OCI-LY7 (cell line): ENCODE measurements at regions not wholly inside any gene's neighbourhood (a gene's known extent, or its start where the extent isn't known, plus 50 kb on each side); places are given as distances from the start of the nearest gene placed in this dataset.

Experiments used
- EZH2phosphoT487 ChIP-seq: fragments of 200-600 bp; sonication (generic); IDR thresholded peaks from 2 replicates; pipeline ENCODE4 v1.6.1; 2018; ENCODE audit warnings: low read depth, borderline replicate concordance, mild to moderate bottlenecking, mixed run types, antibody characterized with exemption, low read length, moderate library complexity, mixed read lengths
- TF ChIP-seq, protein P1 (sequence below): fragments of 200-600 bp; sonication (generic); conservative IDR thresholded peaks from 2 replicates; pipeline ENCODE4 v1.5.1; 2014; ENCODE audit warnings: mild to moderate bottlenecking, antibody characterized with exemption, low read length, moderate library complexity, mixed read lengths

DNA sequence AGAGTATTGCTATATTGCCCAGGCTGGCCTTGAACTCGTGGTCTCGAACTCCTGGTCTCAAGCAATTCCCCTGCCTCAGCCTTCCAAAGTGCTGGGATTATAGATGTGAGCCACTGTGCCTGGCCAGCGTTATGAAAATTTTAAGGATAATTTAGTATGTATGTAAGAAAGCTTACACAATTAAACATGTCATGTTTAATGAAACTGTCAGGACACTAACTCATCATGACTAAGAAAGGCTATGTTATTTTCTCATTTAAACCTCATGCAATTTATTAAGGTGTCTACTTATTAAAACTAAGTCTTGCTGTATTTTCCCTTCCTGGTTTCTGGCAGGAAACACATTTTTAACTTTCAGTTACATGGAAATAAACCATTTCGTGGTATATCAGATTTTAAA, 106.8 kb upstream of the ATP10A start:
- no peak for TF ChIP-seq EZH2phosphoT487
- TF ChIP-seq, protein P1, sequence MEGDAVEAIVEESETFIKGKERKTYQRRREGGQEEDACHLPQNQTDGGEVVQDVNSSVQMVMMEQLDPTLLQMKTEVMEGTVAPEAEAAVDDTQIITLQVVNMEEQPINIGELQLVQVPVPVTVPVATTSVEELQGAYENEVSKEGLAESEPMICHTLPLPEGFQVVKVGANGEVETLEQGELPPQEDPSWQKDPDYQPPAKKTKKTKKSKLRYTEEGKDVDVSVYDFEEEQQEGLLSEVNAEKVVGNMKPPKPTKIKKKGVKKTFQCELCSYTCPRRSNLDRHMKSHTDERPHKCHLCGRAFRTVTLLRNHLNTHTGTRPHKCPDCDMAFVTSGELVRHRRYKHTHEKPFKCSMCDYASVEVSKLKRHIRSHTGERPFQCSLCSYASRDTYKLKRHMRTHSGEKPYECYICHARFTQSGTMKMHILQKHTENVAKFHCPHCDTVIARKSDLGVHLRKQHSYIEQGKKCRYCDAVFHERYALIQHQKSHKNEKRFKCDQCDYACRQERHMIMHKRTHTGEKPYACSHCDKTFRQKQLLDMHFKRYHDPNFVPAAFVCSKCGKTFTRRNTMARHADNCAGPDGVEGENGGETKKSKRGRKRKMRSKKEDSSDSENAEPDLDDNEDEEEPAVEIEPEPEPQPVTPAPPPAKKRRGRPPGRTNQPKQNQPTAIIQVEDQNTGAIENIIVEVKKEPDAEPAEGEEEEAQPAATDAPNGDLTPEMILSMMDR = no peak
